HFF-Myc (cell line): ENCODE measurements at regions not wholly inside any gene's neighbourhood (a gene's known extent, or its start where the extent isn't known, plus 50 kb on each side); places are given as distances from the start of the nearest gene placed in this dataset.

ENCODE experiments used
- DNase-seq: peaks from one replicate; pipeline ENCODE4 v3.0.0-alpha.2; 2011; ENCODE audit warnings: low read depth; ENCODE audit errors: extremely low read depth
- H3K4me3 ChIP-seq: replicated peaks from 2 replicates; pipeline ENCODE4 v1.5.1; 2011; ENCODE audit warnings: low read depth, mild to moderate bottlenecking, control low read depth, low read length
- CTCF ChIP-seq: IDR thresholded peaks from 2 replicates; pipeline ENCODE4 v1.5.1; 2012; ENCODE audit warnings: mild to moderate bottlenecking, low read depth, low read length, control low read depth; ENCODE audit errors: missing control alignments

GRCh38 chr4:131411393-131411792 is 1737.7 kb upstream of the PCDH10 start:
- DNase-seq = no peak
- no peak for TF ChIP-seq CTCF
- H3K4me3 ChIP-seq = no peak overlapping the region

- no peak overlapping the region for H3K4me3 ChIP-seq
- no peak for TF ChIP-seq CTCF
- no peak for DNase-seq
These were observed 1729.9 kb upstream of the PCDH10 start for GRCh38 chr4:131419147-131419546.

GRCh38 chr4:131426023-131426758 is 1722.9 kb upstream of the PCDH10 start:
- H3K4me3 ChIP-seq = no peak overlapping the region
- TF ChIP-seq CTCF = no peak
- no peak for DNase-seq

GRCh38 chr4:131427000-131427399 is 1722.1 kb upstream of the PCDH10 start:
- TF ChIP-seq CTCF = no peak
- H3K4me3 ChIP-seq = no peak overlapping the region
- DNase-seq = no peak

- no peak for TF ChIP-seq CTCF
- no peak overlapping the region for H3K4me3 ChIP-seq
- DNase-seq = no peak
These were observed 1718.8 kb upstream of the PCDH10 start for GRCh38 chr4:131430302-131430701.

GRCh38 chr4:131441004-131441688 is 1707.9 kb upstream of the PCDH10 start:
- no peak overlapping the region for H3K4me3 ChIP-seq
- no peak for TF ChIP-seq CTCF
- no peak for DNase-seq
